Neural cell (in vitro differentiated cells): ENCODE measurements at regions not wholly inside any gene's neighbourhood (a gene's known extent, or its start where the extent isn't known, plus 50 kb on each side); places are given as distances from the start of the nearest gene placed in this dataset.

Experiments used
- H2AFZ ChIP-seq: fragments of 200-600, 300-800 bp; sonication (generic), shearing (Covaris generic); 2 replicates; pipeline ENCODE4 v1.6.0; 2014; ENCODE audit warnings: low read depth, mild to moderate bottlenecking, antibody characterized with exemption, low read length, moderate library complexity
- H3F3A ChIP-seq: fragments of 200-600 bp; shearing (Covaris generic); 2 replicates; pipeline ENCODE4 v1.6.1; 2016; ENCODE audit warnings: mild to moderate bottlenecking, moderate library complexity, mixed read lengths, antibody characterized with exemption, low read length; ENCODE audit not compliant: insufficient read depth, poor library complexity, severe bottlenecking
- H3K27ac ChIP-seq: fragments of 200-600, 300-800 bp; sonication (generic), shearing (Covaris generic); 2 replicates; pipeline ENCODE4 v1.5.1; 2014; ENCODE audit warnings: mild to moderate bottlenecking, low read length, moderate library complexity
- H3K27me3 ChIP-seq: fragments of 300-800, 200-600 bp; sonication (generic), shearing (Covaris generic); 2 replicates; pipeline ENCODE4 v1.6.0; 2014; ENCODE audit warnings: mild to moderate bottlenecking, low read depth, low read length, moderate library complexity; ENCODE audit not compliant: insufficient read depth
- H3K36me3 ChIP-seq: fragments of 300-800, 200-600 bp; sonication (generic), shearing (Covaris generic); 2 replicates; pipeline ENCODE4 v1.5.1; 2014; ENCODE audit warnings: mild to moderate bottlenecking, antibody characterized with exemption, low read length, moderate library complexity; ENCODE audit not compliant: insufficient read depth
- H3K4me2 ChIP-seq: fragments of 300-800, 200-600 bp; sonication (generic), shearing (Covaris generic); 2 replicates; pipeline ENCODE4 v1.6.0; 2014; ENCODE audit warnings: mild to moderate bottlenecking, low read length
- H3K4me3 ChIP-seq: fragments of 300-800, 200-600 bp; sonication (generic), shearing (Covaris generic); 2 replicates; pipeline ENCODE4 v1.5.1; 2014; ENCODE audit warnings: mild to moderate bottlenecking, low read length, moderate library complexity
- H3K79me2 ChIP-seq: fragments of 200-600 bp; shearing (Covaris generic); replicated peaks from 2 replicates; pipeline ENCODE4 v1.6.0; 2014; ENCODE audit warnings: mild to moderate bottlenecking, low read length, moderate library complexity; ENCODE audit not compliant: insufficient read depth
- H3K9ac ChIP-seq: fragments of 300-800, 200-600 bp; sonication (generic), shearing (Covaris generic); 2 replicates; pipeline ENCODE4 v1.6.1; 2016; ENCODE audit warnings: mild to moderate bottlenecking, low read length, mixed read lengths
- H3K9me2 ChIP-seq: fragments of 200-600 bp; shearing (Covaris generic); 2 replicates; pipeline ENCODE4 v1.6.1; 2016; ENCODE audit warnings: mild to moderate bottlenecking, low read length, mixed read lengths; ENCODE audit not compliant: insufficient read depth
- H3K9me3 ChIP-seq: fragments of 200-600, 300-800 bp; sonication (generic), shearing (Covaris generic); 2 replicates; pipeline ENCODE4 v1.6.1; 2016; ENCODE audit warnings: mild to moderate bottlenecking, mixed run types, low read length, moderate library complexity, mixed read lengths
- H4K20me1 ChIP-seq: fragments of 200-600 bp; shearing (Covaris generic); 2 replicates; pipeline ENCODE4 v1.6.1; 2016; ENCODE audit warnings: mild to moderate bottlenecking, mixed run types; ENCODE audit not compliant: insufficient read depth
- CTCF ChIP-seq: fragments of 450-650 bp; IDR thresholded peaks from 2 replicates; pipeline ENCODE4 v1.5.1; 2014; ENCODE audit warnings: antibody characterized with exemption, mild to moderate bottlenecking, moderate library complexity; ENCODE audit not compliant: poor library complexity, severe bottlenecking
- EP300 ChIP-seq: fragments of 450-650 bp; conservative IDR thresholded peaks from 2 replicates; pipeline ENCODE4 v1.6.1; 2014; ENCODE audit warnings: antibody characterized with exemption, mild to moderate bottlenecking, moderate library complexity; ENCODE audit not compliant: poor library complexity, severe bottlenecking
- EZH2 ChIP-seq: fragments of 200-600, 300-800 bp; shearing (Covaris generic), sonication (generic); IDR thresholded peaks from 2 replicates; pipeline ENCODE4 v1.6.1; 2014; ENCODE audit warnings: antibody characterized with exemption, low read length, borderline replicate concordance, mild to moderate bottlenecking; ENCODE audit not compliant: insufficient read depth, poor library complexity, severe bottlenecking
- MXI1 ChIP-seq: fragments of 450-650 bp; conservative IDR thresholded peaks from 2 replicates; pipeline ENCODE4 v1.6.1; 2014; ENCODE audit warnings: antibody characterized with exemption, mild to moderate bottlenecking; ENCODE audit not compliant: poor library complexity, severe bottlenecking
- POLR2AphosphoS5 ChIP-seq: IDR thresholded peaks from 2 replicates; pipeline ENCODE4 v1.6.1; 2012
- RAD21 ChIP-seq: fragments of 450-650 bp; conservative IDR thresholded peaks from 2 replicates; pipeline ENCODE4 v1.6.1; 2014; ENCODE audit warnings: antibody characterized with exemption, mild to moderate bottlenecking, moderate library complexity
- REST ChIP-seq: IDR thresholded peaks from 2 replicates; pipeline ENCODE4 v1.6.1; 2012; ENCODE audit warnings: borderline replicate concordance
- SMC3 ChIP-seq: fragments of 450-650 bp; conservative IDR thresholded peaks from 2 replicates; pipeline ENCODE4 v1.6.1; 2014; ENCODE audit warnings: antibody characterized with exemption, mild to moderate bottlenecking, moderate library complexity; ENCODE audit not compliant: poor library complexity
- TAF1 ChIP-seq: IDR thresholded peaks from 2 replicates; pipeline ENCODE4 v1.6.1; 2012; ENCODE audit warnings: low read depth

GRCh38 chr10:123478116-123478515 lies 188.0 kb upstream of the GPR26 start:
- TF ChIP-seq EZH2 (no peak), RAD21 (no peak), EP300 (no peak), CTCF (no peak), POLR2AphosphoS5 (no peak), REST (no peak), TAF1 (no peak), MXI1 (no peak), SMC3 (no peak)
- Histone ChIP-seq H3K9ac (no peak overlapping the region), H3K36me3 (no peaks in the 10 kb centered on the region), H3K4me2 (no peak overlapping the region), H3K27ac (no peak overlapping the region), H4K20me1 (no peaks in the 10 kb centered on the region), H3F3A (no peaks in the 10 kb centered on the region), H3K79me2 (no peaks in the 10 kb centered on the region), H2AFZ (no peak overlapping the region), H3K9me3 (no peaks in the 10 kb centered on the region), H3K4me3 (no peak overlapping the region), H3K27me3 (peaks cover 3% of the 10 kb centered on the region), H3K9me2 (no peaks in the 10 kb centered on the region)

GRCh38 chr10:123479640-123480039 lies 186.5 kb upstream of the GPR26 start:
- no peak overlapping the region for H3K4me2 ChIP-seq
- H3K9ac ChIP-seq: no peak overlapping the region
- no peaks in the 10 kb centered on the region for H3K79me2 ChIP-seq
- no peak overlapping the region for H3K27ac ChIP-seq
- no peaks in the 10 kb centered on the region for H3F3A ChIP-seq
- no peak overlapping the region for H3K4me3 ChIP-seq
- no peak overlapping the region for H2AFZ ChIP-seq
- H3K9me2 ChIP-seq: no peaks in the 10 kb centered on the region
- peaks cover 3% of the 10 kb centered on the region for H3K27me3 ChIP-seq
- TF ChIP-seq RAD21 (no peak), TAF1 (no peak), EP300 (no peak), REST (no peak), CTCF (no peak), MXI1 (no peak), SMC3 (no peak), EZH2 (no peak), POLR2AphosphoS5 (no peak)
- no peaks in the 10 kb centered on the region for H3K36me3 ChIP-seq
- H4K20me1 ChIP-seq: no peaks in the 10 kb centered on the region
- no peaks in the 10 kb centered on the region for H3K9me3 ChIP-seq
